PFSK-1 (cell line): ENCODE measurements at regions not wholly inside any gene's neighbourhood (a gene's known extent, or its start where the extent isn't known, plus 50 kb on each side); places are given as distances from the start of the nearest gene placed in this dataset.

ENCODE experiments used
- POLR2AphosphoS5 ChIP-seq: IDR thresholded peaks from 2 replicates; pipeline ENCODE4 v1.6.1; 2012; ENCODE audit warnings: low read depth, mild to moderate bottlenecking, control low read depth, low read length, moderate library complexity
- REST ChIP-seq, 2 experiments: IDR thresholded peaks; 2 replicates each; pipeline versions ENCODE4 v1.6.1 to v1.8.0; 2011 to 2012; ENCODE audit warnings: low read depth in 2 of 2, low read length in 2 of 2, control low read depth in 1 of 2, inconsistent platforms in 1 of 2, mild to moderate bottlenecking in 1 of 2, moderate library complexity in 1 of 2; ENCODE audit not compliant: insufficient read depth in 1 of 2
- SIN3A ChIP-seq: IDR thresholded peaks from 2 replicates; pipeline ENCODE4 v1.6.1; 2012; ENCODE audit warnings: mild to moderate bottlenecking, low read length, moderate library complexity, borderline replicate concordance; ENCODE audit not compliant: insufficient read depth

GRCh38 chr13:87769445-87769844 is 98.3 kb downstream of the SLITRK5 start:
- no peak for TF ChIP-seq REST (IDR thresholded peaks at IDR 0.05; ENCODE audit: insufficient read depth in 1 of 2, low read depth in 2 of 2, low read length in 2 of 2)
- no peak for TF ChIP-seq POLR2AphosphoS5
- TF ChIP-seq SIN3A: no peak
